TTC549 (cell line): ENCODE measurements at regions not wholly inside any gene's neighbourhood (a gene's known extent, or its start where the extent isn't known, plus 50 kb on each side); places are given as distances from the start of the nearest gene placed in this dataset.

Experiments used
- FAIRE-seq: peaks from 2 replicates; lab custom pipeline; 2012; peaks lifted over from hg19 to GRCh38; lab: Jason Lieb, UNC

- FAIRE-seq: no peak
Observed at GRCh38 chr11:127640561-127641451, 640.2 kb upstream of the KIRREL3 start.

GRCh38 chr11:127639916-127640315 lies 639.3 kb upstream of the KIRREL3 start:
- FAIRE-seq: no peak

GRCh38 chr11:127632976-127633680 lies 632.6 kb upstream of the KIRREL3 start:
- no peak for FAIRE-seq

GRCh38 chr11:127632546-127632945 lies 632.0 kb upstream of the KIRREL3 start:
- no peak for FAIRE-seq

- no peak for FAIRE-seq
Observed at GRCh38 chr11:127631974-127632373, 631.4 kb upstream of the KIRREL3 start.

- FAIRE-seq: no peak
Observed at GRCh38 chr11:127629200-127629599, 628.6 kb upstream of the KIRREL3 start.

GRCh38 chr11:127628458-127628785 lies 627.9 kb upstream of the KIRREL3 start:
- no peak for FAIRE-seq

GRCh38 chr11:127627629-127628457 lies 627.3 kb upstream of the KIRREL3 start:
- FAIRE-seq: no peak

- FAIRE-seq: no peak
Observed at GRCh38 chr11:127627204-127627603, 626.6 kb upstream of the KIRREL3 start.

- FAIRE-seq: no peak
Observed at GRCh38 chr11:127625402-127625801, 624.8 kb upstream of the KIRREL3 start.

- FAIRE-seq: no peak
Observed at GRCh38 chr11:127624306-127624856, 623.8 kb upstream of the KIRREL3 start.

- FAIRE-seq: no peak
Observed at GRCh38 chr11:127622686-127623085, 622.1 kb upstream of the KIRREL3 start.

GRCh38 chr11:127620671-127621070 lies 620.1 kb upstream of the KIRREL3 start:
- FAIRE-seq: no peak

- FAIRE-seq: no peak
Observed at GRCh38 chr11:127619946-127620345, 619.4 kb upstream of the KIRREL3 start.

- FAIRE-seq: no peak
Observed at GRCh38 chr11:127618721-127619120, 618.2 kb upstream of the KIRREL3 start.

- no peak for FAIRE-seq
Observed at GRCh38 chr11:127616158-127616557, 615.6 kb upstream of the KIRREL3 start.

GRCh38 chr11:127612607-127613006 lies 612.0 kb upstream of the KIRREL3 start:
- no peak for FAIRE-seq

GRCh38 chr11:127609025-127609773 lies 608.6 kb upstream of the KIRREL3 start:
- no peak for FAIRE-seq

GRCh38 chr11:127607487-127608085 lies 607.0 kb upstream of the KIRREL3 start:
- no peak for FAIRE-seq

- FAIRE-seq: no peak
Observed at GRCh38 chr11:127601578-127601977, 601.0 kb upstream of the KIRREL3 start.

GRCh38 chr11:127600674-127601073 lies 600.1 kb upstream of the KIRREL3 start:
- no peak for FAIRE-seq
